ENCODE measurements at regions not wholly inside any gene's neighbourhood (a gene's known extent, or its start where the extent isn't known, plus 50 kb on each side); places are given as distances from the start of the nearest gene placed in this dataset.

DNA sequence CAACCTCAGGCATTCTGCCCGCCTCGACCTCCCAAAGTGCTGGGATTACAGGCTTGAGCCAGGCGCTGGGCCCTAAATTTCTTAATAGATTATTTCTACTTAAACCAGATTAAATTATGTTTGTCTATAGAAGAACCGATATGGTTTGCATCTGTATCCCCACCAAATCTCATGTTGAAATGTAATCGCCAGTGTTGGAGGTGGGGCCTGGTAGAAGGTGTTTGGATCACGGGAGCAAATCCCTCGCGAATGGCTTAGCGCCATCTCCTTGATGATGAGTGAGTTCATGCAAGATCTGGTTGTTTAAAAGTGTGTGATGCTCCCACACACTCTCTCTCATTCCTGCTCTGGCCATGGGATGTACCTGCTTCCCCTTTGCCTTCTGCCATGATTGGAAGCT lies 109.3 kb upstream of the NANOS1 start:
- TF ChIP-seq ZNF302 (tag by site-specific recombination; IDR thresholded peaks at IDR 0.05; ENCODE audit: low read depth) (no peak), KLF10 (tag by site-specific recombination; IDR thresholded peaks at IDR 0.05) (no peak), ZFP37 (tag by site-specific recombination; IDR thresholded peaks at IDR 0.05) (no peak), ZNF324 (tag by site-specific recombination; IDR thresholded peaks at IDR 0.05) (no peak)
- TF ChIP-seq, protein P1, sequence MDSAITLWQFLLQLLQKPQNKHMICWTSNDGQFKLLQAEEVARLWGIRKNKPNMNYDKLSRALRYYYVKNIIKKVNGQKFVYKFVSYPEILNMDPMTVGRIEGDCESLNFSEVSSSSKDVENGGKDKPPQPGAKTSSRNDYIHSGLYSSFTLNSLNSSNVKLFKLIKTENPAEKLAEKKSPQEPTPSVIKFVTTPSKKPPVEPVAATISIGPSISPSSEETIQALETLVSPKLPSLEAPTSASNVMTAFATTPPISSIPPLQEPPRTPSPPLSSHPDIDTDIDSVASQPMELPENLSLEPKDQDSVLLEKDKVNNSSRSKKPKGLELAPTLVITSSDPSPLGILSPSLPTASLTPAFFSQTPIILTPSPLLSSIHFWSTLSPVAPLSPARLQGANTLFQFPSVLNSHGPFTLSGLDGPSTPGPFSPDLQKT (IDR thresholded peaks at IDR 0.05; ENCODE audit: borderline replicate concordance, low read depth, low read length) = no peak
- TF ChIP-seq, protein P2, sequence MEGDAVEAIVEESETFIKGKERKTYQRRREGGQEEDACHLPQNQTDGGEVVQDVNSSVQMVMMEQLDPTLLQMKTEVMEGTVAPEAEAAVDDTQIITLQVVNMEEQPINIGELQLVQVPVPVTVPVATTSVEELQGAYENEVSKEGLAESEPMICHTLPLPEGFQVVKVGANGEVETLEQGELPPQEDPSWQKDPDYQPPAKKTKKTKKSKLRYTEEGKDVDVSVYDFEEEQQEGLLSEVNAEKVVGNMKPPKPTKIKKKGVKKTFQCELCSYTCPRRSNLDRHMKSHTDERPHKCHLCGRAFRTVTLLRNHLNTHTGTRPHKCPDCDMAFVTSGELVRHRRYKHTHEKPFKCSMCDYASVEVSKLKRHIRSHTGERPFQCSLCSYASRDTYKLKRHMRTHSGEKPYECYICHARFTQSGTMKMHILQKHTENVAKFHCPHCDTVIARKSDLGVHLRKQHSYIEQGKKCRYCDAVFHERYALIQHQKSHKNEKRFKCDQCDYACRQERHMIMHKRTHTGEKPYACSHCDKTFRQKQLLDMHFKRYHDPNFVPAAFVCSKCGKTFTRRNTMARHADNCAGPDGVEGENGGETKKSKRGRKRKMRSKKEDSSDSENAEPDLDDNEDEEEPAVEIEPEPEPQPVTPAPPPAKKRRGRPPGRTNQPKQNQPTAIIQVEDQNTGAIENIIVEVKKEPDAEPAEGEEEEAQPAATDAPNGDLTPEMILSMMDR (tag by site-specific recombination; IDR thresholded peaks at IDR 0.05) = no peak
